Neuronal stem cell (in vitro differentiated cells): ENCODE measurements at regions not wholly inside any gene's neighbourhood (a gene's known extent, or its start where the extent isn't known, plus 50 kb on each side); places are given as distances from the start of the nearest gene placed in this dataset.

ENCODE experiments used
- DNase-seq: peaks from one replicate; pipeline ENCODE4 v3.0.0-alpha.2; 2013; ENCODE audit warnings: low spot score
- H2AFZ ChIP-seq: one replicate; pipeline ENCODE4 v1.6.1; 2013; ENCODE audit warnings: mild to moderate bottlenecking, low read length, inconsistent platforms
- H2AK5ac ChIP-seq: 2 replicates; pipeline ENCODE4 v1.6.1; 2013; ENCODE audit warnings: low read depth, mild to moderate bottlenecking, inconsistent platforms, low read length, moderate library complexity, mixed read lengths
- H2BK120ac ChIP-seq: 2 replicates; pipeline ENCODE4 v1.6.1; 2013; ENCODE audit warnings: low read depth, mild to moderate bottlenecking, inconsistent platforms, low read length, moderate library complexity, mixed read lengths
- H2BK12ac ChIP-seq: one replicate; pipeline ENCODE4 v1.6.1; 2013; ENCODE audit warnings: low read length, inconsistent platforms
- H2BK15ac ChIP-seq: 2 replicates; pipeline ENCODE4 v1.6.1; 2013; ENCODE audit warnings: mild to moderate bottlenecking, low read length, inconsistent platforms, mixed read lengths
- H2BK5ac ChIP-seq: one replicate; pipeline ENCODE4 v1.6.1; 2013; ENCODE audit warnings: inconsistent platforms, mild to moderate bottlenecking, low read length, moderate library complexity
- H3K14ac ChIP-seq: one replicate; pipeline ENCODE4 v1.6.1; 2013; ENCODE audit warnings: low read length, inconsistent platforms
- H3K18ac ChIP-seq: 2 replicates; pipeline ENCODE4 v1.6.1; 2013; ENCODE audit warnings: low read length, inconsistent platforms
- H3K23ac ChIP-seq: 2 replicates; pipeline ENCODE4 v1.6.1; 2013; ENCODE audit warnings: low read depth, mild to moderate bottlenecking, mixed read lengths, low read length, inconsistent platforms; ENCODE audit not compliant: poor library complexity
- H3K27ac ChIP-seq: replicated peaks from 3 replicates; pipeline ENCODE4 v1.5.1; 2013; ENCODE audit warnings: low read length, inconsistent platforms
- H3K27me3 ChIP-seq, 3 experiments: 2 replicates each; pipeline ENCODE4 v1.6.1; 2013; ENCODE audit warnings: low read length in 3 of 3, mild to moderate bottlenecking in 2 of 3, inconsistent platforms in 1 of 3, low read depth in 1 of 3, mixed read lengths in 1 of 3, moderate library complexity in 1 of 3; ENCODE audit not compliant: control insufficient read depth in 3 of 3, insufficient read depth in 3 of 3
- H3K36me3 ChIP-seq, 2 donors: replicated peaks in 1 of 2; 2 replicates each; pipeline ENCODE4 v1.6.1; 2013; ENCODE audit warnings: low read length in 2 of 2; ENCODE audit not compliant: control insufficient read depth in 2 of 2, insufficient read depth in 2 of 2
- H3K4ac ChIP-seq: 2 replicates; pipeline ENCODE4 v1.6.1; 2013; ENCODE audit warnings: inconsistent platforms, mild to moderate bottlenecking, low read length, moderate library complexity
- H3K4me1 ChIP-seq, 2 donors: 1 replicate in 1 of 2; 2 replicates in 1 of 2; pipeline ENCODE4 v1.6.1; 2013; ENCODE audit warnings: low read length in 2 of 2, low read depth in 1 of 2; ENCODE audit not compliant: control insufficient read depth in 2 of 2, insufficient read depth in 1 of 2
- H3K4me2 ChIP-seq: one replicate; pipeline ENCODE4 v1.6.1; 2013; ENCODE audit warnings: mild to moderate bottlenecking, low read length, inconsistent platforms; ENCODE audit not compliant: insufficient read depth, poor library complexity, severe bottlenecking
- H3K4me3 ChIP-seq, 2 donors: 2 replicates each; pipeline ENCODE4 v1.5.1; 2013; ENCODE audit warnings: low read length in 2 of 2, mild to moderate bottlenecking in 2 of 2, inconsistent platforms in 1 of 2, moderate library complexity in 1 of 2
- H3K79me1 ChIP-seq: one replicate; pipeline ENCODE4 v1.6.1; 2013; ENCODE audit warnings: low read depth, mild to moderate bottlenecking, inconsistent platforms, low read length, moderate library complexity
- H3K9ac ChIP-seq: one replicate; pipeline ENCODE4 v1.6.1; 2013; ENCODE audit warnings: mild to moderate bottlenecking, low read depth, low read length, inconsistent platforms; ENCODE audit not compliant: poor library complexity
- H3K9me3 ChIP-seq, 2 donors: replicated peaks in 1 of 2; 2 replicates each; pipeline versions ENCODE3 to v1.6.1; 2013; ENCODE audit warnings: low read length in 2 of 2, mild to moderate bottlenecking in 2 of 2, inconsistent platforms in 1 of 2, low read depth in 1 of 2, mixed read lengths in 1 of 2, moderate library complexity in 1 of 2; ENCODE audit not compliant: control insufficient read depth in 2 of 2, insufficient read depth in 1 of 2
- H4K8ac ChIP-seq: one replicate; pipeline ENCODE4 v1.6.1; 2013; ENCODE audit warnings: low read depth, mild to moderate bottlenecking, inconsistent platforms, low read length, moderate library complexity
- H4K91ac ChIP-seq: one replicate; pipeline ENCODE4 v1.6.1; 2013; ENCODE audit warnings: low read length, low read depth, mild to moderate bottlenecking, inconsistent platforms; ENCODE audit not compliant: poor library complexity
- WGBS, 2 donors: extraction: QIAGEN DNeasy Blood & Tissue Kit; methylation state at CpG; one replicate each; pipeline ENCODE4 v1.1.7; 2013; ENCODE audit warnings: missing lambda C conversion rate in 2 of 2, mixed read lengths in 1 of 2; ENCODE audit not compliant: insufficient read length in 2 of 2, insufficient replicate concordance in 1 of 2; ENCODE audit errors: extremely low coverage in 2 of 2; 5-methylcytosine and 5-hydroxymethylcytosine counted together

DNA sequence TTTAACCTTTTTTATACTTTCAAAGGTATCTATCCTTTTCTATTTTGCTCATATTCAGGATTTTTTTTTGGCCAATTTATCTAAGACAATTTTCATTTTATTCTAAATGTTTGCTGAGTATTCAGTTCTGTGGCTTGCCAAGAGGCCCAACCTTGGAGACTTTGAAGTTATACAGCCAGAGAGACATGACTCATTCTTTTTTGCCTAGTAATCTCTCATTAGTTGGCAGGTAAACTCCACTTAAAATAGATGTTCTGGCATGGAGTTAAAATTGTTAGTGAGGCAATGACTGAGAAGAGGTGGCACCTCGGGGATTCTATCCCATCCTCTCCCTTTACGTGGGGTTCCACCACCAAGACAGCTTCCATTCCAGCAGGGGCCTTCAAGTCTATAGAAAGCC is 213.8 kb downstream of the KCTD12 start:
- no peak for DNase-seq
- Histone ChIP-seq H3K36me3 (no peaks in the 10 kb centered on the region), H2BK5ac (no peak overlapping the region), H3K14ac (no peak overlapping the region), H3K4ac (no peak overlapping the region), H3K79me1 (no peaks in the 10 kb centered on the region), H2AK5ac (no peak overlapping the region), H3K9ac (no peak overlapping the region), H2BK15ac (no peak overlapping the region), H3K27ac (no peak overlapping the region), H3K23ac (no peak overlapping the region), H3K4me3 (no peak overlapping the region), H4K8ac (no peak overlapping the region), H3K4me1 (peaks cover 0 to 1% of the 10 kb centered on the region in 2 donors), H3K9me3 (no peaks in the 10 kb centered on the region), H4K91ac (no peak overlapping the region), H2BK12ac (no peak overlapping the region), H2BK120ac (no peak overlapping the region), H3K18ac (no peak overlapping the region), H3K27me3 (no peaks in the 10 kb centered on the region), H2AFZ (no peak overlapping the region), H3K4me2 (no peak overlapping the region)
- no CpG with 5 or more reads among the region's 2 CpGs for WGBS, 2 donors

DNA sequence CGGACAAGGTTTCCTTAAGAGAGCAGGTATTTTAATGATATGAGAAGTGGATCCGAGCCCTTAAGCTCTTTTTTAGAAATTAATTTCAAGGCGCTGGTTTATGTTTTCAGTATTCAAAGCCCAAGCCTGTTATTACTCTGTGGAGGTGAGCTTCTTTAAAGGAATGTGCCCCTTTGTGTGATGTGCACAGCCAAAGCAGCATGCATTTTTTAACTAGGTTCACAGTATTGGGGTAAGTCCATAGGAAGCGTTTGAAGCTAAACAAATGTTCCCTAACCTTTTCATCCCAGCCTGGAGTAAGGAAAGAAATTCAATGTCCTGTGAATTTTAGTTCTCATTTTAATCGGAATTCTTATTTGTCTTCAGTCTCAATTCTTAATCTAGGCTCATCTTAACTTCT is 217.5 kb downstream of the KCTD12 start:
- no peak overlapping the region for H3K23ac ChIP-seq
- no peak overlapping the region for H2BK5ac ChIP-seq
- H3K18ac ChIP-seq, result no peak overlapping the region
- H2BK120ac ChIP-seq, result no peak overlapping the region
- no peaks in the 10 kb centered on the region for H3K27me3 ChIP-seq
- H3K79me1 ChIP-seq, result no peaks in the 10 kb centered on the region
- no peak overlapping the region for H3K4ac ChIP-seq
- H2BK15ac ChIP-seq, result no peak overlapping the region
- no CpG with 5 or more reads among the region's 5 CpGs for WGBS, 2 donors
- no peak overlapping the region for H3K14ac ChIP-seq
- H3K27ac ChIP-seq, result no peak overlapping the region
- H3K4me3 ChIP-seq, result no peak overlapping the region
- H3K9me3 ChIP-seq, result no peaks in the 10 kb centered on the region
- no peak overlapping the region for H4K8ac ChIP-seq
- DNase-seq, result no peak
- no peak overlapping the region for H4K91ac ChIP-seq
- peaks cover 0 to 1% of the 10 kb centered on the region in 2 donors for H3K4me1 ChIP-seq
- H3K4me2 ChIP-seq, result no peak overlapping the region
- no peaks in the 10 kb centered on the region for H3K36me3 ChIP-seq
- H2AFZ ChIP-seq, result no peak overlapping the region
- no peak overlapping the region for H2BK12ac ChIP-seq
- H3K9ac ChIP-seq, result no peak overlapping the region
- H2AK5ac ChIP-seq, result no peak overlapping the region

DNA sequence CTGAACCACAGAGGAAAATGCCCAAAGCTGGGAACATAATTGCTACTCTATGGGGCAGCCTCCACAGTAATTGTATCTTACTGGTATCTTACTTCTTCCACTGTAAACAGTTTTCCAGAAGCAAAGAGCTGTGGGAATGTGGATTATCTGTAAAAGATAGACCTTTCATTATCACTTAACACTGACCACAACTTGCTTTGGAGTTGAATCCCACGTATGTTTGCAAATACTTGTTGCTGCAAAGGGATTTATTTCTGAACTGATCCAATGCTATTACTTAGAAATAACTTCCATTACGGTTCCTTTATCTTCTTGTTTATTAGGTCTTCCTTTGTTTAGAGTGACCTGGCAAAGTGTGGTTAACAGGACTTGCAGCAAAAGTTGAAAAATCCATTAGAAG is 218.1 kb downstream of the KCTD12 start:
- H3K23ac ChIP-seq, result no peak overlapping the region
- no peaks in the 10 kb centered on the region for H3K27me3 ChIP-seq
- H3K4me3 ChIP-seq, result no peak overlapping the region
- no peak overlapping the region for H4K8ac ChIP-seq
- H4K91ac ChIP-seq, result no peak overlapping the region
- H3K4me1 ChIP-seq, result peaks cover 0 to 1% of the 10 kb centered on the region in 2 donors
- no peak overlapping the region for H2BK12ac ChIP-seq
- no peak overlapping the region for H3K27ac ChIP-seq
- no peaks in the 10 kb centered on the region for H3K36me3 ChIP-seq
- no peak overlapping the region for H2BK120ac ChIP-seq
- H3K4ac ChIP-seq, result no peak overlapping the region
- no peak overlapping the region for H3K14ac ChIP-seq
- no peak overlapping the region for H3K9ac ChIP-seq
- WGBS, 2 donors, result no CpG with 5 or more reads among the region's 2 CpGs
- no peaks in the 10 kb centered on the region for H3K9me3 ChIP-seq
- no peak overlapping the region for H2BK5ac ChIP-seq
- no peak overlapping the region for H2BK15ac ChIP-seq
- H3K4me2 ChIP-seq, result no peak overlapping the region
- no peak overlapping the region for H2AK5ac ChIP-seq
- no peak for DNase-seq
- H2AFZ ChIP-seq, result no peak overlapping the region
- H3K18ac ChIP-seq, result no peak overlapping the region
- H3K79me1 ChIP-seq, result no peaks in the 10 kb centered on the region

DNA sequence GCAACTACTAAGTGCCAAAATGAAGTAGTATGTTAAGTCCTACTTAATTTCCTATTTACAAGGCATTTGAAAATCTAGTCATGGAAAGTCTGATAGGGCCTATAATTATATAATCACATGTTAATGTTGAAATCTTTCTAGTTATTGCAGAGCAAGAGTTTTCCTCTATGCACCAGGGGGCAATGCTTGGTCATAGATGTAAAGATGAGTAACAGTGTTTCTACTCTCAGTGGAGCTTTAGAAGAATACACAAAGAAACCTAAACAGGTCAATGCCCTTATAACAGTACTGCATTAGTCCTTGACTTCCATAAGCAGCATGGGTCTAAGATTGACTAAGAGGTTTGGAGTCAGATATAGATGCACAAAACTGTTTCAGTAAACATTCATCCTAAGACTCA is 218.7 kb downstream of the KCTD12 start:
- H3K4me1 ChIP-seq, result peaks cover 0 to 1% of the 10 kb centered on the region in 2 donors
- H3K36me3 ChIP-seq, result no peaks in the 10 kb centered on the region
- H2BK12ac ChIP-seq, result no peak overlapping the region
- H3K9ac ChIP-seq, result no peak overlapping the region
- H3K27ac ChIP-seq, result no peak overlapping the region
- no peak overlapping the region for H2BK120ac ChIP-seq
- no peaks in the 10 kb centered on the region for H3K27me3 ChIP-seq
- H3K18ac ChIP-seq, result no peak overlapping the region
- H4K8ac ChIP-seq, result no peak overlapping the region
- H2AFZ ChIP-seq, result no peak overlapping the region
- H3K4me2 ChIP-seq, result no peak overlapping the region
- H4K91ac ChIP-seq, result no peak overlapping the region
- H2BK5ac ChIP-seq, result no peak overlapping the region
- H3K14ac ChIP-seq, result no peak overlapping the region
- no peak for DNase-seq
- H3K79me1 ChIP-seq, result no peaks in the 10 kb centered on the region
- H3K23ac ChIP-seq, result no peak overlapping the region
- no peak overlapping the region for H3K4ac ChIP-seq
- H2AK5ac ChIP-seq, result no peak overlapping the region
- H3K4me3 ChIP-seq, result no peak overlapping the region
- H2BK15ac ChIP-seq, result no peak overlapping the region
- H3K9me3 ChIP-seq, result no peaks in the 10 kb centered on the region
